SK-N-SH treated with all-trans-retinoic acid at 6 μM for 48 hours (cell line): ENCODE measurements at regions not wholly inside any gene's neighbourhood (a gene's known extent, or its start where the extent isn't known, plus 50 kb on each side); places are given as distances from the start of the nearest gene placed in this dataset.

Experiments used
- ATAC-seq: fragments of 200-7000 bp; cut with Tn5 transposase; 3 replicates; pipeline ENCODE4 v1.9.1; 2020; ENCODE audit warnings: mild to moderate bottlenecking, moderate library complexity
- ARNTL ChIP-seq: fragments of 450-650 bp; formaldehyde crosslinking; IDR thresholded peaks from 2 replicates; pipeline ENCODE4 v1.5.0; 2020; ENCODE audit warnings: low read depth, mild to moderate bottlenecking, moderate library complexity, borderline replicate concordance
- BACH2 ChIP-seq: fragments of 250-450 bp; sonication (Bioruptor Pico); IDR thresholded peaks from 2 replicates; pipeline ENCODE4 v1.9.0; 2021; ENCODE audit warnings: mild to moderate bottlenecking, borderline replicate concordance
- CREB5 ChIP-seq: fragments of 250-450 bp; sonication (Bioruptor Pico); IDR thresholded peaks from 2 replicates; pipeline ENCODE4 v1.5.1; 2020; ENCODE audit warnings: low read depth, mild to moderate bottlenecking, moderate library complexity
- CSDC2 ChIP-seq: fragments of 250-450 bp; sonication (Bioruptor Pico); IDR thresholded peaks from 2 replicates; pipeline ENCODE4 v1.5.0; 2020; ENCODE audit warnings: mild to moderate bottlenecking, moderate library complexity
- ESRRG ChIP-seq: fragments of 250-450 bp; sonication (Bioruptor Pico); IDR thresholded peaks from 2 replicates; pipeline ENCODE4 v1.6.1; 2021; ENCODE audit warnings: mild to moderate bottlenecking
- GLIS3 ChIP-seq: fragments of 250-450 bp; sonication (Bioruptor Pico); IDR thresholded peaks from 2 replicates; pipeline ENCODE4 v1.5.0; 2020; ENCODE audit warnings: mild to moderate bottlenecking, moderate library complexity
- ISL1 ChIP-seq: fragments of 250-450 bp; sonication (Bioruptor Pico); IDR thresholded peaks from 2 replicates; pipeline ENCODE4 v2.1.2; 2022; ENCODE audit warnings: mild to moderate bottlenecking, moderate library complexity
- OSR1 ChIP-seq: fragments of 250-450 bp; sonication (Bioruptor Pico); IDR thresholded peaks from 2 replicates; pipeline ENCODE4 v1.8.0; 2022; ENCODE audit warnings: moderate library complexity, mild to moderate bottlenecking, inconsistent platforms
- PPARA ChIP-seq: fragments of 250-450 bp; sonication (Bioruptor Pico); IDR thresholded peaks from 2 replicates; pipeline ENCODE4 v1.5.0; 2020; ENCODE audit warnings: mild to moderate bottlenecking, borderline replicate concordance
- RARB ChIP-seq: fragments of 250-450 bp; sonication (Bioruptor Pico); IDR thresholded peaks from 2 replicates; pipeline ENCODE4 v1.8.0; 2021; ENCODE audit warnings: mild to moderate bottlenecking, moderate library complexity
- SNAI2 ChIP-seq: fragments of 250-450 bp; sonication (Bioruptor Pico); IDR thresholded peaks from 2 replicates; pipeline ENCODE4 v1.5.0; 2020; ENCODE audit warnings: mild to moderate bottlenecking, moderate library complexity
- TCF4 ChIP-seq: fragments of 250-450 bp; sonication (Bioruptor Pico); IDR thresholded peaks from 2 replicates; pipeline ENCODE4 v1.8.0; 2021; ENCODE audit warnings: mild to moderate bottlenecking, moderate library complexity, borderline replicate concordance
- TOX ChIP-seq: fragments of 250-450 bp; sonication (Bioruptor Pico); IDR thresholded peaks from 2 replicates; pipeline ENCODE4 v1.8.0; 2021; ENCODE audit warnings: mild to moderate bottlenecking, moderate library complexity, borderline replicate concordance
- ZC3H10 ChIP-seq: fragments of 250-450 bp; sonication (Bioruptor Pico); IDR thresholded peaks from 2 replicates; pipeline ENCODE4 v1.5.1; 2021; ENCODE audit warnings: mild to moderate bottlenecking, moderate library complexity
- ZFP3 ChIP-seq: fragments of 250-450 bp; sonication (Bioruptor Pico); IDR thresholded peaks from 2 replicates; pipeline ENCODE4 v1.5.0; 2020; ENCODE audit warnings: mild to moderate bottlenecking, moderate library complexity
- ZFP30 ChIP-seq: fragments of 450-650 bp; formaldehyde crosslinking; IDR thresholded peaks from 2 replicates; pipeline ENCODE4 v1.5.0; 2022; ENCODE audit warnings: mild to moderate bottlenecking, moderate library complexity
- ZNF565 ChIP-seq: fragments of 450-650 bp; formaldehyde crosslinking; conservative IDR thresholded peaks from 2 replicates; pipeline ENCODE4 v1.5.0; 2020; ENCODE audit warnings: low read depth, mild to moderate bottlenecking, moderate library complexity
- ZNF70 ChIP-seq: fragments of 450-650 bp; formaldehyde crosslinking; IDR thresholded peaks from 2 replicates; pipeline ENCODE4 v1.5.0; 2020; ENCODE audit warnings: mild to moderate bottlenecking, moderate library complexity
- ZNF8 ChIP-seq: fragments of 450-650 bp; formaldehyde crosslinking; IDR thresholded peaks from 2 replicates; pipeline ENCODE4 v1.5.0; 2020; ENCODE audit warnings: mild to moderate bottlenecking, moderate library complexity
- TF ChIP-seq, protein P1 (sequence below): fragments of 250-450 bp; sonication (Bioruptor Pico); IDR thresholded peaks from 2 replicates; pipeline ENCODE4 v1.8.0; 2021; ENCODE audit warnings: low read depth, mild to moderate bottlenecking, moderate library complexity, borderline replicate concordance
- TF ChIP-seq, protein P2 (sequence below): fragments of 250-450 bp; sonication (Bioruptor Pico); IDR thresholded peaks from 2 replicates; pipeline ENCODE4 v1.5.0; 2020; ENCODE audit warnings: mild to moderate bottlenecking, moderate library complexity
- TF ChIP-seq, protein P3 (sequence below): fragments of 250-450 bp; sonication (Bioruptor Pico); IDR thresholded peaks from 2 replicates; pipeline ENCODE4 v1.8.0; 2020; ENCODE audit warnings: mild to moderate bottlenecking, moderate library complexity, borderline replicate concordance
- TF ChIP-seq, protein P4 (sequence below): fragments of 250-450 bp; sonication (Bioruptor Pico); IDR thresholded peaks from 2 replicates; pipeline ENCODE4 v1.5.1; 2021; ENCODE audit warnings: mild to moderate bottlenecking, moderate library complexity

DNA sequence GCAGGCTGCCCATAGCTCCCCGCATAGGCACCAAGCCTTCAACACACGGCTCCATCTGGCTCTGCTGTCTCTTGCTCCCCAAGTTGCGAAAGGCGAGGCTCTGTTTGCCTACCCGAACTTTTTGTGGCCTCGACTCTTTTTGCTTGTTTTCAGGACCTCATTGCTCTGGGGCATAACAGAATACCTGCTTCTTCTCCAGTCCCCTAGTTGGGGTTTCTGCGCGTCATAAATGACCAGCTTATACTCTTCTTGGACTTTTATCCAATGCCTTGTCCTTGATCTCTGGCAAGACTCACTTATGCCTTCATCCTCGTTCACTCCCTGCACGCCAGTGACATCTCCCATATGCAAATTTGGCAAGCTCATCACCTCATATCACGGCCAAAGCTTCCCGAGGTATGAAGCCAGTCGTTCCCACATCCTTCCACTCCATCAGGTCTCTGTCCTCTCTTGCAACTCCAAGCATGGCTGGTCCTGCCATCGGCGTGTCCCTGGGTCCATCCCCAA is 238.8 kb upstream of the ADAMTS16 start:
- no peak for TF ChIP-seq ESRRG (CRISPR knock-in tag)
- TF ChIP-seq, protein P1, sequence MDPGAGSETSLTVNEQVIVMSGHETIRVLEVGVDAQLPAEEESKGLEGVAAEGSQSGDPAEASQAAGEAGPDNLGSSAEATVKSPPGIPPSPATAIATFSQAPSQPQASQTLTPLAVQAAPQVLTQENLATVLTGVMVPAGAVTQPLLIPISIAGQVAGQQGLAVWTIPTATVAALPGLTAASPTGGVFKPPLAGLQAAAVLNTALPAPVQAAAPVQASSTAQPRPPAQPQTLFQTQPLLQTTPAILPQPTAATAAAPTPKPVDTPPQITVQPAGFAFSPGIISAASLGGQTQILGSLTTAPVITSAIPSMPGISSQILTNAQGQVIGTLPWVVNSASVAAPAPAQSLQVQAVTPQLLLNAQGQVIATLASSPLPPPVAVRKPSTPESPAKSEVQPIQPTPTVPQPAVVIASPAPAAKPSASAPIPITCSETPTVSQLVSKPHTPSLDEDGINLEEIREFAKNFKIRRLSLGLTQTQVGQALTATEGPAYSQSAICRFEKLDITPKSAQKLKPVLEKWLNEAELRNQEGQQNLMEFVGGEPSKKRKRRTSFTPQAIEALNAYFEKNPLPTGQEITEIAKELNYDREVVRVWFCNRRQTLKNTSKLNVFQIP: no peak
- TF ChIP-seq PPARA (CRISPR knock-in tag): no peak
- no peak for TF ChIP-seq CREB5
- no peak for TF ChIP-seq SNAI2 (CRISPR knock-in tag)
- TF ChIP-seq, protein P2, sequence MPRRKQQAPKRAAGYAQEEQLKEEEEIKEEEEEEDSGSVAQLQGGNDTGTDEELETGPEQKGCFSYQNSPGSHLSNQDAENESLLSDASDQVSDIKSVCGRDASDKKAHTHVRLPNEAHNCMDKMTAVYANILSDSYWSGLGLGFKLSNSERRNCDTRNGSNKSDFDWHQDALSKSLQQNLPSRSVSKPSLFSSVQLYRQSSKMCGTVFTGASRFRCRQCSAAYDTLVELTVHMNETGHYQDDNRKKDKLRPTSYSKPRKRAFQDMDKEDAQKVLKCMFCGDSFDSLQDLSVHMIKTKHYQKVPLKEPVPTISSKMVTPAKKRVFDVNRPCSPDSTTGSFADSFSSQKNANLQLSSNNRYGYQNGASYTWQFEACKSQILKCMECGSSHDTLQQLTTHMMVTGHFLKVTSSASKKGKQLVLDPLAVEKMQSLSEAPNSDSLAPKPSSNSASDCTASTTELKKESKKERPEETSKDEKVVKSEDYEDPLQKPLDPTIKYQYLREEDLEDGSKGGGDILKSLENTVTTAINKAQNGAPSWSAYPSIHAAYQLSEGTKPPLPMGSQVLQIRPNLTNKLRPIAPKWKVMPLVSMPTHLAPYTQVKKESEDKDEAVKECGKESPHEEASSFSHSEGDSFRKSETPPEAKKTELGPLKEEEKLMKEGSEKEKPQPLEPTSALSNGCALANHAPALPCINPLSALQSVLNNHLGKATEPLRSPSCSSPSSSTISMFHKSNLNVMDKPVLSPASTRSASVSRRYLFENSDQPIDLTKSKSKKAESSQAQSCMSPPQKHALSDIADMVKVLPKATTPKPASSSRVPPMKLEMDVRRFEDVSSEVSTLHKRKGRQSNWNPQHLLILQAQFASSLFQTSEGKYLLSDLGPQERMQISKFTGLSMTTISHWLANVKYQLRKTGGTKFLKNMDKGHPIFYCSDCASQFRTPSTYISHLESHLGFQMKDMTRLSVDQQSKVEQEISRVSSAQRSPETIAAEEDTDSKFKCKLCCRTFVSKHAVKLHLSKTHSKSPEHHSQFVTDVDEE (CRISPR knock-in tag): no peak
- TF ChIP-seq, protein P3, sequence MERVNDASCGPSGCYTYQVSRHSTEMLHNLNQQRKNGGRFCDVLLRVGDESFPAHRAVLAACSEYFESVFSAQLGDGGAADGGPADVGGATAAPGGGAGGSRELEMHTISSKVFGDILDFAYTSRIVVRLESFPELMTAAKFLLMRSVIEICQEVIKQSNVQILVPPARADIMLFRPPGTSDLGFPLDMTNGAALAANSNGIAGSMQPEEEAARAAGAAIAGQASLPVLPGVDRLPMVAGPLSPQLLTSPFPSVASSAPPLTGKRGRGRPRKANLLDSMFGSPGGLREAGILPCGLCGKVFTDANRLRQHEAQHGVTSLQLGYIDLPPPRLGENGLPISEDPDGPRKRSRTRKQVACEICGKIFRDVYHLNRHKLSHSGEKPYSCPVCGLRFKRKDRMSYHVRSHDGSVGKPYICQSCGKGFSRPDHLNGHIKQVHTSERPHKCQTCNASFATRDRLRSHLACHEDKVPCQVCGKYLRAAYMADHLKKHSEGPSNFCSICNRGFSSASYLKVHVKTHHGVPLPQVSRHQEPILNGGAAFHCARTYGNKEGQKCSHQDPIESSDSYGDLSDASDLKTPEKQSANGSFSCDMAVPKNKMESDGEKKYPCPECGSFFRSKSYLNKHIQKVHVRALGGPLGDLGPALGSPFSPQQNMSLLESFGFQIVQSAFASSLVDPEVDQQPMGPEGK (CRISPR knock-in tag): no peak
- no peak for TF ChIP-seq ZFP3
- TF ChIP-seq ZFP30 (CRISPR knock-in tag): no peak
- TF ChIP-seq ZC3H10 (CRISPR knock-in tag): no peak
- TF ChIP-seq TCF4: no peak
- TF ChIP-seq OSR1 (CRISPR knock-in tag): no peak
- no peak for TF ChIP-seq TOX (CRISPR knock-in tag)
- TF ChIP-seq ARNTL (CRISPR knock-in tag): no peak
- TF ChIP-seq, protein P4, sequence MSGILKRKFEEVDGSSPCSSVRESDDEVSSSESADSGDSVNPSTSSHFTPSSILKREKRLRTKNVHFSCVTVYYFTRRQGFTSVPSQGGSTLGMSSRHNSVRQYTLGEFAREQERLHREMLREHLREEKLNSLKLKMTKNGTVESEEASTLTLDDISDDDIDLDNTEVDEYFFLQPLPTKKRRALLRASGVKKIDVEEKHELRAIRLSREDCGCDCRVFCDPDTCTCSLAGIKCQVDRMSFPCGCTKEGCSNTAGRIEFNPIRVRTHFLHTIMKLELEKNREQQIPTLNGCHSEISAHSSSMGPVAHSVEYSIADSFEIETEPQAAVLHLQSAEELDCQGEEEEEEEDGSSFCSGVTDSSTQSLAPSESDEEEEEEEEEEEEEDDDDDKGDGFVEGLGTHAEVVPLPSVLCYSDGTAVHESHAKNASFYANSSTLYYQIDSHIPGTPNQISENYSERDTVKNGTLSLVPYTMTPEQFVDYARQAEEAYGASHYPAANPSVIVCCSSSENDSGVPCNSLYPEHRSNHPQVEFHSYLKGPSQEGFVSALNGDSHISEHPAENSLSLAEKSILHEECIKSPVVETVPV (CRISPR knock-in tag): no peak
- no peak for TF ChIP-seq RARB
- no peak for TF ChIP-seq BACH2 (CRISPR knock-in tag)
- TF ChIP-seq ZNF565: no peak
- TF ChIP-seq CSDC2 (CRISPR knock-in tag): no peak
- TF ChIP-seq ZNF70 (CRISPR knock-in tag): no peak
- TF ChIP-seq, all 23 proteins: peak for 0
- no peak for ATAC-seq

- ATAC-seq: no peak
- TF ChIP-seq SNAI2 (CRISPR knock-in tag) (no peak), GLIS3 (no peak), ESRRG (CRISPR knock-in tag) (no peak), ZC3H10 (CRISPR knock-in tag) (no peak), ARNTL (CRISPR knock-in tag) (no peak), RARB (no peak), ISL1 (no peak), ZNF565 (no peak), ZNF8 (CRISPR knock-in tag) (no peak), CSDC2 (CRISPR knock-in tag) (no peak), ZFP30 (CRISPR knock-in tag) (no peak), TOX (CRISPR knock-in tag) (no peak)
- TF ChIP-seq, protein P2 (CRISPR knock-in tag): no peak
Measured at GRCh38 chr5:4901924-4902323, 238.2 kb upstream of the ADAMTS16 start.
